ENCODE measurements at regions not wholly inside any gene's neighbourhood (a gene's known extent, or its start where the extent isn't known, plus 50 kb on each side); places are given as distances from the start of the nearest gene placed in this dataset.
"Not testable (repeated sequence)": the region's sequence is repeated elsewhere in the genome, so short reads cannot be mapped to it uniquely, and the experiment has no call there.

- no peaks in the 10 kb centered on the region for H3K27me3 Mint-ChIP-seq
These were observed 492.6 kb upstream of the TBL1XR1 start for GRCh38 chr3:177689869-177690268.

GRCh38 chr3:177690306-177690705 lies 493.0 kb upstream of the TBL1XR1 start:
- Mint-ChIP-seq H3K4me1 (peaks cover 8 to 18% (median 17%) of the 10 kb centered on the region in 3 donors), H3K27me3 (no peaks in the 10 kb centered on the region), H3K4me3 (no peak overlapping the region), H3K27ac (no peak overlapping the region), H3K36me3 (no peaks in the 10 kb centered on the region), H3K9me3 (no peaks in the 10 kb centered on the region)
- no peak for DNase-seq
- no peak for ATAC-seq (ENCODE audit: low read depth in 2 of 2)

More at GRCh38 chr3:177689869-177690268, 492.6 kb upstream of the TBL1XR1 start:
- Mint-ChIP-seq H3K9me3 (no peaks in the 10 kb centered on the region), H3K27ac (no peak overlapping the region), H3K4me1 (peaks cover 8 to 16% (median 13%) of the 10 kb centered on the region in 3 donors), H3K36me3 (no peaks in the 10 kb centered on the region), H3K4me3 (no peak overlapping the region)
- no peak for DNase-seq
- no peak for ATAC-seq (ENCODE audit: low read depth in 2 of 2)

GRCh38 chr3:177692304-177692975 lies 495.2 kb upstream of the TBL1XR1 start:
- DNase-seq (no peak), ATAC-seq (ENCODE audit: low read depth in 2 of 2) (no peak)
- peaks cover 0 to 8% (median 0%) of the 10 kb centered on the region in 3 donors for H3K27me3 Mint-ChIP-seq
- H3K9me3 Mint-ChIP-seq: no peaks in the 10 kb centered on the region
- no peaks in the 10 kb centered on the region for H3K36me3 Mint-ChIP-seq
- H3K4me1 Mint-ChIP-seq: peaks cover 8 to 34% (median 25%) of the 10 kb centered on the region in 3 donors
- no peak overlapping the region for H3K4me3 Mint-ChIP-seq
- no peak overlapping the region for H3K27ac Mint-ChIP-seq

GRCh38 chr3:177693616-177694264 lies 496.5 kb upstream of the TBL1XR1 start:
- Mint-ChIP-seq H3K4me1 (peaks cover 8 to 39% (median 25%) of the 10 kb centered on the region in 3 donors), H3K27ac (peak overlapping the region in 1 of 6 donors; percentile 39), H3K9me3 (no peaks in the 10 kb centered on the region), H3K4me3 (no peak overlapping the region), H3K27me3 (peaks cover 0 to 8% (median 0%) of the 10 kb centered on the region in 3 donors), H3K36me3 (no peaks in the 10 kb centered on the region)
- DNase-seq: no peak
- ATAC-seq (ENCODE audit: low read depth in 2 of 2): no peak

GRCh38 chr3:177694316-177694715 lies 497.0 kb upstream of the TBL1XR1 start:
- H3K9me3 Mint-ChIP-seq: no peaks in the 10 kb centered on the region
- DNase-seq (no peak), ATAC-seq (ENCODE audit: low read depth in 2 of 2) (no peak)
- H3K27me3 Mint-ChIP-seq: peaks cover 0 to 8% (median 0%) of the 10 kb centered on the region in 3 donors
- H3K36me3 Mint-ChIP-seq: no peaks in the 10 kb centered on the region
- no peak overlapping the region for H3K4me3 Mint-ChIP-seq
- peaks cover 8 to 39% (median 25%) of the 10 kb centered on the region in 3 donors for H3K4me1 Mint-ChIP-seq
- peak overlapping the region in 1 of 6 donors; percentile 72 for H3K27ac Mint-ChIP-seq

- Mint-ChIP-seq H3K36me3 (no peaks in the 10 kb centered on the region), H3K9me3 (no peaks in the 10 kb centered on the region), H3K27me3 (peaks cover 0 to 8% (median 0%) of the 10 kb centered on the region in 3 donors), H3K4me1 (peaks cover 8 to 39% (median 25%) of the 10 kb centered on the region in 3 donors), H3K4me3 (no peak overlapping the region), H3K27ac (no peak overlapping the region)
- ATAC-seq (ENCODE audit: low read depth in 2 of 2) (no peak), DNase-seq (no peak)
These were observed 497.7 kb upstream of the TBL1XR1 start for GRCh38 chr3:177694951-177695350.

- H3K9me3 Mint-ChIP-seq: no peaks in the 10 kb centered on the region
- no peak overlapping the region for H3K27ac Mint-ChIP-seq
- ATAC-seq (ENCODE audit: low read depth in 2 of 2) (no peak), DNase-seq (no peak)
- no peak overlapping the region for H3K4me3 Mint-ChIP-seq
- peaks cover 0 to 24% (median 8%) of the 10 kb centered on the region in 3 donors for H3K4me1 Mint-ChIP-seq
- H3K27me3 Mint-ChIP-seq: peaks cover 0 to 8% (median 0%) of the 10 kb centered on the region in 3 donors
- H3K36me3 Mint-ChIP-seq: no peaks in the 10 kb centered on the region
These were observed 502.8 kb upstream of the TBL1XR1 start for GRCh38 chr3:177700117-177700516.

GRCh38 chr3:177703788-177704187 lies 506.5 kb upstream of the TBL1XR1 start:
- H3K27me3 Mint-ChIP-seq: no peaks in the 10 kb centered on the region
- ATAC-seq (ENCODE audit: low read depth in 2 of 2): no peak
- no peaks in the 10 kb centered on the region for H3K9me3 Mint-ChIP-seq
- H3K36me3 Mint-ChIP-seq: no peaks in the 10 kb centered on the region
- DNase-seq: no peak
- no peak overlapping the region for H3K27ac Mint-ChIP-seq
- no peaks in the 10 kb centered on the region for H3K4me1 Mint-ChIP-seq
- no peak overlapping the region for H3K4me3 Mint-ChIP-seq

GRCh38 chr3:177705976-177706823 lies 508.9 kb upstream of the TBL1XR1 start:
- Mint-ChIP-seq H3K9me3 (peaks cover 0 to 4% (median 0%) of the 10 kb centered on the region in 7 donors), H3K4me1 (no peaks in the 10 kb centered on the region), H3K27ac (no peak overlapping the region), H3K4me3 (no peak overlapping the region), H3K27me3 (no peaks in the 10 kb centered on the region), H3K36me3 (no peaks in the 10 kb centered on the region)
- DNase-seq: no peak
- ATAC-seq (ENCODE audit: low read depth in 2 of 2): no peak

- DNase-seq; H3K36me3 Mint-ChIP-seq; H3K4me1 Mint-ChIP-seq; H3K4me3 Mint-ChIP-seq; ATAC-seq (ENCODE audit: low read depth in 2 of 2); H3K9me3 Mint-ChIP-seq; H3K27me3 Mint-ChIP-seq: not testable (repeated sequence)
- peak overlapping the region in 1 of 6 donors; percentile 21 for H3K27ac Mint-ChIP-seq
These were observed 512.2 kb upstream of the TBL1XR1 start for GRCh38 chr3:177709470-177709869.

- ATAC-seq (ENCODE audit: low read depth in 2 of 2) (no peak), DNase-seq (no peak)
- Mint-ChIP-seq H3K27ac (no peak overlapping the region), H3K4me3 (no peak overlapping the region), H3K36me3 (no peaks in the 10 kb centered on the region), H3K4me1 (peaks cover 0 to 2% (median 0%) of the 10 kb centered on the region in 3 donors), H3K9me3 (peaks cover 0 to 4% (median 0%) of the 10 kb centered on the region in 7 donors), H3K27me3 (no peaks in the 10 kb centered on the region)
These were observed 513.2 kb upstream of the TBL1XR1 start for GRCh38 chr3:177710506-177710905.

- peaks cover 0 to 2% (median 0%) of the 10 kb centered on the region in 3 donors for H3K4me1 Mint-ChIP-seq
- no peak overlapping the region for H3K4me3 Mint-ChIP-seq
- DNase-seq: no peak
- ATAC-seq (ENCODE audit: low read depth in 2 of 2): no peak
- no peaks in the 10 kb centered on the region for H3K27me3 Mint-ChIP-seq
- no peaks in the 10 kb centered on the region for H3K36me3 Mint-ChIP-seq
- H3K9me3 Mint-ChIP-seq: peaks cover 0 to 4% (median 0%) of the 10 kb centered on the region in 7 donors
- peak overlapping the region in 1 of 6 donors; percentile 55 for H3K27ac Mint-ChIP-seq
These were observed 514.4 kb upstream of the TBL1XR1 start for GRCh38 chr3:177711637-177712036.

All from naive B cell (primary cell).